ENCODE measurements at regions not wholly inside any gene's neighbourhood (a gene's known extent, or its start where the extent isn't known, plus 50 kb on each side); places are given as distances from the start of the nearest gene placed in this dataset.

- POLR2A ChIA-PET, result no interaction called here
- CTCF ChIA-PET, result no interaction called here
- Histone ChIP-seq H3K9me3 (replicated peaks; ENCODE audit: control insufficient read depth, insufficient read depth, low read length) (no peaks in the 10 kb centered on the region), H3K36me3 (ENCODE audit: control insufficient read depth in 2 of 2, extremely low read depth in 1 of 2, insufficient read depth in 2 of 2, low read length in 2 of 2) (no peaks in the 10 kb centered on the region), H3K27me3 (ENCODE audit: control insufficient read depth in 2 of 2, insufficient read depth in 2 of 2, low read length in 2 of 2) (peaks cover 0 to 7% of the 10 kb centered on the region in 2 experiments), H3K9me1 (replicated peaks; ENCODE audit: control insufficient read depth, extremely low read depth, insufficient read depth, low read length) (no peaks in the 10 kb centered on the region), H3K9ac (replicated peaks; ENCODE audit: extremely low read depth, insufficient read depth, low read length) (no peak overlapping the region), H3K4me3 (replicated peaks in 1 of 3; ENCODE audit: insufficient read depth in 1 of 3, low read depth in 1 of 3, low read length in 3 of 3) (no peak overlapping the region), H2AFZ (ENCODE audit: low read depth, low read length) (no peak overlapping the region), H3K79me2 (ENCODE audit: control insufficient read depth, insufficient read depth, low read length) (no peaks in the 10 kb centered on the region), H3K4me1 (ENCODE audit: control insufficient read depth, extremely low read depth, insufficient read depth, low read length) (no peaks in the 10 kb centered on the region), H3K27ac (ENCODE audit: insufficient read depth, low read depth, low read length) (no peak overlapping the region), H4K20me1 (replicated peaks; ENCODE audit: control insufficient read depth, extremely low read depth, insufficient read depth, low read length) (no peaks in the 10 kb centered on the region), H3K4me2 (ENCODE audit: insufficient read depth, low read length) (no peak overlapping the region)
- no TSS peak for BruUV-seq (replicated peaks)
- FAIRE-seq, result no peak
- DNase-seq (ENCODE audit: low read depth, low spot score), result no peak
- TF ChIP-seq JUN (IDR thresholded peaks at IDR 0.05; ENCODE audit: borderline replicate concordance, insufficient read depth, insufficient read length, low read depth) (no peak), MAX (IDR thresholded peaks at IDR 0.05; ENCODE audit: insufficient read depth, insufficient read length) (no peak), FOS (IDR thresholded peaks at IDR 0.05; ENCODE audit: borderline replicate concordance, insufficient read depth, low read length) (no peak), EZH2 (IDR thresholded peaks at IDR 0.05; ENCODE audit: borderline replicate concordance, low read depth, low read length, severe bottlenecking) (no peak), MYC (IDR thresholded peaks at IDR 0.05; ENCODE audit: low read depth, low read length) (no peak), POLR2A (IDR thresholded peaks at IDR 0.05; ENCODE audit: low read depth, low read length) (no peak), CTCF (IDR thresholded peaks at IDR 0.05; ENCODE audit: extremely low read depth in 1 of 2, insufficient read depth in 1 of 2, low read depth in 1 of 2, low read length in 2 of 2) (no peak), POLR2AphosphoS5 (IDR thresholded peaks at IDR 0.05; ENCODE audit: insufficient read depth, low read depth, low read length) (no peak)
- intact Hi-C loops (cut with micrococcal nuclease), result no loop called here
- dilution Hi-C loops (cut with MboI; ENCODE audit: extremely low pct_ligation_motif_present, low sequenced_read_pairs), result no loop called here
Observed at GRCh38 chr11:27570542-27570941, 64.0 kb upstream of the LIN7C start.

Data from endothelial cell of umbilical vein (primary cell).